Muscle of arm (tissue), 1 donor: ENCODE measurements at regions not wholly inside any gene's neighbourhood (a gene's known extent, or its start where the extent isn't known, plus 50 kb on each side); places are given as distances from the start of the nearest gene placed in this dataset.
"Not testable (repeated sequence)": the region's sequence is repeated elsewhere in the genome, so short reads cannot be mapped to it uniquely, and the experiment has no call there.

Experiments used
- DNase-seq: peaks from one replicate; pipeline ENCODE4 v3.0.0-alpha.2; 2013

DNA sequence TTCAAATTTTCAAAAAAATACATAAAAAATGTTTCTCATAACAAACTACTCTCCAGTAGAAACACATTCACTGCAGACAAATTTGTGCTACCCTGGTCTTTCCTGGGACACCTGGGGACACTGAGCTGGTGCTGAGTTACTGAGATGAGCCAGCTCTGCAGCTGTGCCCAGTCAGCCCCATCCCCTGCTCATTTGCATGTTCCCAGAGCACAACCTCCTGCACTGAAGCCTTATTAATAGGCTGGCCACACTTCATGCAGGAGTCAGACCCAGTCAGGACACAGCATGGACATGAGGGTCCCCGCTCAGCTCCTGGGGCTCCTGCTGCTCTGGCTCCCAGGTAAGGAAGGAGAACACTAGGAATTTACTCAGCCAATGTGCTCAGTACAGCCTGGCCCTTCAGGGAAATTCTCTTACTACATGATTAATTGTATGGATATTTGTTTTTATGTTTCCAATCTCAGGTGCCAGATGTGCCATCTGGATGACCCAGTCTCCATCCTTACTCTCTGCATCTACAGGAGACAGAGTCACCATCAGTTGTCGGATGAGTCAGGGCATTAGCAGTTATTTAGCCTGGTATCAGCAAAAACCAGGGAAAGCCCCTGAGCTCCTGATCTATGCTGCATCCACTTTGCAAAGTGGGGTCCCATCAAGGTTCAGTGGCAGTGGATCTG is 1529.3 kb downstream of the RPIA start:
- not testable (repeated sequence) for DNase-seq

DNA sequence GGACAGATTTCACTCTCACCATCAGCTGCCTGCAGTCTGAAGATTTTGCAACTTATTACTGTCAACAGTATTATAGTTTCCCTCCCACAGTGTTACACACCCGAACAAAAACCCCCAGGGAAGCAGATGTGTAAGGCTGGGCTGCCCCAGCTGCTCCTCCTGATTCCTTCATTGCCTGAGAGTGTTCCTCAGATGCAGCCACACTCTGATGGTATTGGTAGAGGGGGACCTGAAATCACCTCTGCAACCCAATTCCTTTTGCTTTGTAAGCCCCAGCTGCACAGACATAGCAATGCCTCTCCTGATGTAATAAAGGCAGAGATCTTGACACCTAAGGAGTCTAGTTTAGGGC is 1529.8 kb downstream of the RPIA start:
- no peak for DNase-seq

DNA sequence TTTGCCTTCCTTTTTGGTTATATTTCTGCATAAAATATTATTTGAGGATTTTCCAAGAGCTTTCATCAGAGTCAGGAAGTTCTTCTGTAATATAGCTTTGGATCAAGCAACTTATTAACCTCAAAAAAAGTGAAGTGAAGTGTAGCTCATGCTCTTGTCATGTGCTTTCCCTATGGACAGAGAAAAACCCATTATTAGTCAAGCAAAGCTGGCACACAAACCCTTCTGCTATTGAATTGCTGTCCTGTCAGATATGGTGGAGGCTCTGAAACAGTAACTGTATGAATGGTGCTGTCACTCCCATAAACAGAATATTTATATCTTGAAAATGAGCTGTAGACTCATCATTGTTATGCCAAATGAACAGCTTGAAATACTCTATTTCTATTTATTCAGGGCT is 1533.3 kb downstream of the RPIA start:
- DNase-seq = not testable (repeated sequence)

DNA sequence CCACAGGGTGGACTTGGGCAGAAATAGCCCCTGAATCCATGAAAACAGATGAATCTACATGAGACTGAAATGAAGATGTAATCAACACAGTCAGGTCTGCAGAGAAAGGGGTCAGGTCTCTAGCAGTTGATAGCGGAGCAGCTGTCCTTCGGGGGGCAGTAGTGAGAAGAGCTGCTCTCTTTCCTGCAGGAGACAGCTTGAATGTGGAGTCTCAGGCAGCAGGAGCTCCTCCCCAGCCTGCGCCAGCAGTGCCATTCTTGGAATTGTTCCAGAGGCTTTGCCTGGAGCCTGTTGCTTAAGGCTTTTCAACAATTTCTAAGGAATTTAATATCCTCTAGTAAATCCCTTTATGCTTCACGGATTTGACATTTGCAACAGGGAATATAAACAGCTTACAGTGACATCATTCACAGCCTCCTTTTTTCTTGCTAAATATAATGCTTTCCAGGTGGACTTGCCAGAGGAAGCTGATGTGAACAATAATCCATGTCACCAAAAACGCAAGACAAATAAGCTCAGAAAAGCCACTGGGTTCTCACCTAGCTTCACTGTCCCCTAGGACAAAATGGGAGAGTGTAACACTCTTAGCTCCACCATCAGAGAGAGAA is 1535.1 kb downstream of the RPIA start:
- not testable (repeated sequence) for DNase-seq

DNA sequence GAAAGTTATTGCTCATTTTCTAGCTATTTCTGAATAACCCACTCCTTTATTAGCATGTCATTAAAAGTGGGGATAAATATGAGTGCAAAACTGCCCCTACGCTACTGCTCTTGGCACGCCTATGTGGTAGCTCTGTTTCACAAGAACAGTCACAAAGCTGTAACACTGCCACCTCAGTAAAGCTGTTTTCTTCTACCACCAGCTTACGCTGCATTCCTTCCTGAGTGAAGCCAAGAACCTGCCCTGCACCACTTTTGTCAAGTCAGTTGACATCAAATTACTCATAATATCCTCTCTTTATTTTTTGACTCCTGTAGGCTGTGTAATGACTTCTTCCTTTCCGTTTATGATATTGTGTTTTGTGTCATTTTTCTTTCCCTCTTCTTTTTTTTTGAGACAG is 1539.7 kb downstream of the RPIA start:
- not testable (repeated sequence) for DNase-seq

DNA sequence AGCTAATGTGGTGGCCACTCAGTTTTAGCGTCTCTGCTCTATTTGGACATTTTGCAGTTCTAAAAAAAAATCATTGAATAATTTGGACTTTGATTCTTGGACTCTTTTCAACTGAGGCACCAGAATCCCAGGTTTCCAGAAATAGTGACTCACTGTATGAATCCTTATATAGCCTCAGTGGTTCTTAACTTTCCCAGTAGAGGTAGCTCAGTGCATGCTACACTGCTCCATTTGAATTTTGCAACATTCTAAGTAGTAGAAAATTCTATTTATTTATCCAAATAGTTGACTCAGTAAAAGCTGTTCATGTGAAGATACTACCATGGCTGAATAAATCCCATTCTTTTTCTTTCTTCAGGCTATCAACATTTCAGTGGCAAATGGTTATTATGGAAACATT is 1544.0 kb downstream of the RPIA start:
- DNase-seq = not testable (repeated sequence)

DNA sequence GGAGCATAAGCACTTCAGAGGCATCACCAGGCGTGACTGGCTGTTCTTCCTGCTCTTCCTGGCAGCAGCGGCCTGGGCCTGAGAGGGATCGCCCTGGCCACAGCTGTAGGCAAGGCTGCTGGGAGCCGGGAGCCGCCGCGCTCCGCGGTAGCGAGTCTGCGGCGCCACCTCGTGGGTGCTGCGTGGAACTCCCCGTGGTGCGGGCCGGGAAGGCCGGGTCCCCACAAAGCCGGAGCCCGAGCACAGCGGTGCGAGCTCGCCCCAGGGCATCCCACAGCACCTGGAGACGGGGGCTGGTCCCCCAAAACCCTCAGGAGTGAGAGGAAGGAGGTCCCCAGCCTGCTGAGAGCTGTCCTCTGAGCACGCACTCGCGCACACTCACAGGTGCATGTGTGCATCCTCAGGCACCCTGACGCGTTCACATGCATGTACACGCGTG is 1546.5 kb downstream of the RPIA start:
- DNase-seq = not testable (repeated sequence)

DNA sequence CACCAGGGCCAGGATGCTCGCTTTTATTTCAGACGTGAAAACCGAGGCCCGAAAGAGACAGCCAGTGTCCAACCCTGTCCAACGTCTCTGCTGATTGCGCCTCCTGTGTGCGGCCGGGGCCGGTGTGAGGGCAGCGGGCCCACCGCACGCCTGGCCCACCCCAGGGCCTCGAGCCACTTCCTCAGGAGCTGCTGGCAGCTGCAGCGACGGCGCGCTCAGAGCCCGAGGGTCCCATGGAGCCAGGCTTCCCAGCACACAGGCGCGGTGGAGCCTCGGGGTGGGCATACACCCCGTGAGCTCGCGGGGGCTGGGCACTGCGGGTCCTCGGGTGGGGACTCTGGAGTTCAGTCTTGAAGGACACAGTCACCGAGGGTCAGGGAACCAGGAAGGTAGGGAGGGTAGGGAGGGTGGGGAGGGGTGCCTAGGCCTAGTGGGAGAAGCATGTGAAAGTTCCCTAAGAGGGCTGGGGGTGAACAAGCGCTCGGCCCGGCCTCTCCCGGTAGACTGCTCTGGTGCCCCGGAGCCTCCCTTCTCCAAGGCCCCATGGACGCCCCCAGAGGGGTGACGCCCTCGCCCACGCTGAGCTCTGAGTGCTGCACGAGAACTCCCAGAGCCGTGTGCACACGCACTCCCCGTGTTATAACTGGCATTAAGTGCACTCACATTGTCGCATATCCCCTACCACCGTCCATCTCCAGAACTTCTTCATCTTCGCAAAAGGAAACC is 1547.2 kb downstream of the RPIA start:
- DNase-seq = not testable (repeated sequence)

DNA sequence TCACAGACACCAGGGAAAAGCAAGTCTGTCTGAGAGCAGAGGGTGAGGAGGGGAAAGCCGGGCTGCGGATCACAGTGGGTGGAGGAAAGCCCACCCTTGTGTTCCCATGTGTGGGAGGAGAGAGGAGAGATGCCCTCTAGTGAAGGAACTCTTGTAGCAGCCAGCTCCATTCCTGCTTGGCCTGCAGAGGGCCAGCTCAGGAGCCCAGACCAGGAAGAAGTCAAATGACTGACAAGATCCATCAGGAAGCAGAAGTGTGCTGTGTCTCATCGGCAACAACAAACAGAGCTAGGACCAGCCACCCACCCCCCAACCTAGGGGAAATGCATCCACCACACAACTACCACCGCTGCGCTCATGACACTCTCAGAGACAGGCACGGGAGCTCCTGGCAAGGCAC is 1548.3 kb downstream of the RPIA start:
- not testable (repeated sequence) for DNase-seq

DNA sequence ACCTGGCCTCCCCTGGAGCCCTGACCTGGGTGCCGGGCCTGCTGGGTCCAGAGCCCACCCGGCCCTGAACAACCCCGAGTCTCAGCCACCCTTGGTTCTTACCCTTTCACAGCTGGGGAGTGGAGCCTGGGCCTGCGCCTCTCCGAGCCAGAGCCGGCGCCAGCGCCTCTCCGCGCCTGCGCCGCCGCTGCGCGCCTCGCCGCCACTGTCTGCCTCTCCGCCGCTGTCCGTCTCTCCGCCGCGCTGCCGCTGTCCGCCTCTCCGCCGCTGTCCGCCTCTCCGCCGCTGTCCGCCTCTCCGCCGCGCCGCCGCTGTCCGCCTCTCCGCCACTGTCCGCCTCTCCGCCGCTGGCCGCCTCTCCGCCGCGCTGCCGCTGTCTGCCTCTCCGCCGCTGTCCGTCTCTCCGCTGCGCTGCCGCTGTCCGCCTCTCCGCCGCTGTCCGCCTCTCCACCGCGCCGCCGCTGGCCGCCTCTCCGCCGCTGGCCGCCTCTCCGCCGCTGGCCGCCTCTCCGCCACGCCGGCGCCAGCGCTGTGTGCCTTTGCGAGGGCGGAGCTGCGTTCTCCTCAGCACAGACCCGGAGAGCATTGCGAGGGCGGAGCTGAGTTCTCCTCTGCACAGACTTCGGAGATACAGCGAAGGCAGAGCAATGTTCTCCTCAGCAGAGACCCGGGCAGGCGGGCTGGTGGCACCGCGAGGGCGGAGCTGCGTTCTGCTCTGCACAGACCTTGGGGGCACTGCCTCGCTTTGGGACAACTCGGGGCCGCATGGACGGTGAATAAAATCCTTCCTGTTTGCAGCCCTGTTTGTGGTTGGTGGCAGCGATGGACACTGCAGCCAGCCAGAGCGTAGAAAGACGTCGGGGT is 1553.7 kb downstream of the RPIA start:
- not testable (repeated sequence) for DNase-seq

DNA sequence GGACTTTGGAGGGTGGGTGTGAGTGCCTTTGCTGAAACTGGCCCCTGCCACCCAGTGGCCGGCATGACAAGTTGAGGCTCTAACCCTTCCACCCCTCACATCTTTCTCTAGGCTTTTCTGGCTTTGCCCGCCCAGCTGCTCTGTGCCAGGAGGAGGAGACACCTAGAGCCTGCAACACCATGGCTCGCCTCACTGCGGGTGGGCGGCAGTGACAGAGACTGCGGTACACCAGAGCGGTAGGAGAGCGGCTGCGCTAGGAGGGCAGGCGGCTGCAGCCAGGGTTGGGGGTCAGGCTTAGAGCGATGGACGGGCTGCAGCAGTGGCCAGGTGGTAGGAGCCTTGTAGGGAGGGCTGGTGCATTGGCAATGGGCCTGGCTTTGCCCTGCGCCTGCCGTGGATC is 1556.9 kb downstream of the RPIA start:
- DNase-seq = not testable (repeated sequence)

DNA sequence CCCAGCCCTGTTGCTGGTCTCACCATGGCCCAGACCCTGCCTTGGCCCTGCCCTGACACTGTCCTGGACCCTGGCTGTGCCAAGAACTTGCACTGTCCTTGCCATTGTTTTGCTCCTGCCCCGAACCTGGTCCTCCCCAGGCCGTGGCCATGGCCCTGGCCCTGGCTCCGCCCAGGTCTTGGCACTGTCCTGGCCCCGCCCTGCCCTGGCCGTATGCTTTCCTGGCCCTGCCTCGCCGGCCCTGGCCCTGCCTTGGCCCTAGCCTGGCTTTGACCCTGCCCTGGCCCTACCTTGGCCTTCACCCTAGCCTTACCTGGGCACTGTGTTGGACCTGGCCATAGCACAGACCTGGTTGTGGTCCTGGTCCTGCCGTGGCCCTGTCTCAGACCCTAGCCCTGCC is 1558.9 kb downstream of the RPIA start:
- not testable (repeated sequence) for DNase-seq

DNA sequence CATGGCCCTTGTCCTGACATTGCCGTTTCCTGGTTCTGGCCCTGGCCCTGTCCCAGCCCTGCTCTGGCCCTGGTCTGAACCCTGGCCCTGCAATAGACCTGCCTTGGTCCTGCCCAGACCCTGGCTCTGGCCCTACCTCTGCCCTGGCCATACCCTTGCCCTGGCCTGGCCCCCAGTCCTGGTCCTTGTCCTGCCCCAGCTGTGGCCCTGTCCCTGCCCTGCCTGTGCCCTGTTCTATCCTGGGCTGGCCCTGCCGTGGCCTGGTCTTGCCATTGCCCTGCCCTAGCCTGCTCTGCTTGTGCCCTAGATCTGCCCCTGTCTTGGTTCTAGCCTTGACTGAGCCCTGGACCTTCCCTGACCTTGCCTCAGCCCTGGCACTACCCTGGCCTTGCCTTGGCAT is 1560.1 kb downstream of the RPIA start:
- not testable (repeated sequence) for DNase-seq

DNA sequence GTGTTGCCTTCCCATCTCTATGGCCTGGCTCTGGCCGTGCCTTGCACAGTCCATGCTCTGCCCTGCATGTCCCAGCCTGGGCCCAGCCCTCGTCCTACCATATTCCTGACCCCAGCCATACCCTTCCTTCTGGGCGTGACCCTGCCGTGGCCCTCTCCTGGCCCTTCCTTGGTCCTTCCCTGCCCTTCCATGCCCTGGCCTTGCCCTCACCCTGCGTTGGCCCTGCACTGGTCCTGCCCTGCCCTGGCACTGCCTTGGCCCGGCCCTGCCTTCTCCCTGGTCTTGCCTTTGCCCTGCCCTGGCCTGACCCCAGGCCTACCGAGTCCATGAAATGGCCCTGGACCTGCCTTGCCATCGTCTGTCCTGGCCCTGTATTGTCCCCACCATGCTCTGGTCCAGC is 1561.8 kb downstream of the RPIA start:
- not testable (repeated sequence) for DNase-seq

DNA sequence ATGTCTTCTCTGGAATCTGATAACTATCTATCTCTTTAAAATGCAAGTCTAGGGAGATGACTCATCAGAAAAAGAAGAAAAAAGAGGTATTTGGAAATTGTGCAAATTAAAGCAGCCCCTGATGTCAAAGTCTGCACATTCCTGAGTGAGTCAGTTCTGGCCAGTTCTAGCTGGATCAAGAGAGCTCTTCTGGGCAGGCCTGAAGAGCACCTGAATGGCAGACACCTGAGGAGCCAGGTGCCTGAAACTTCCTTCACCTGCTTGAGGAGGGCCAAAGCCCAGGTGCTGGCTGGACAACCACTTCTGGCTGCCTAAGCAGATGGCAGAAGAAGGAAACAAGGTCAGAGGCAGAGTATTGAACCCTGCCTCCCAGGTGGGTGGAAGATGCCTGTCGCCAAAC is 1575.4 kb downstream of the RPIA start:
- not testable (repeated sequence) for DNase-seq

DNA sequence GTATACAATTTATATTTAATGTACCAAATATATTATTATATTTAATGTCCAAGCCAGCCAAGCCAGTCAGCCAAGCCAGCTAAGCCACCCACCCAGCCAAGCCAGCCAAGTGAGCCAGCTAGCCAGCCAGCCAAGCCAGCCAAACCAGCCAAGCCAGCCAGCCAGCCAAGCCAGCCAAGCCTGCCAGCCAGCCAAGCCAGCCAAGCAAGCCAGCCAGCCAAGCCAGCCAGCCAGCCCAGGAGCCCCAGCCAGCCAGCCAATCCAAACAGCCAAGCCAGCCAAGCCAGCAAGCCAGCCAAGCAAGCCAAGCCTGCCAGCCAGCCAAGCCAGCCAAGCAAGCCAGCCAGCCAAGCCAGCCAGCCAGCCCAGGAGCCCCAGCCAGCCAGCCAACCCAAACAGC is 1596.3 kb downstream of the RPIA start:
- DNase-seq = not testable (repeated sequence)

DNA sequence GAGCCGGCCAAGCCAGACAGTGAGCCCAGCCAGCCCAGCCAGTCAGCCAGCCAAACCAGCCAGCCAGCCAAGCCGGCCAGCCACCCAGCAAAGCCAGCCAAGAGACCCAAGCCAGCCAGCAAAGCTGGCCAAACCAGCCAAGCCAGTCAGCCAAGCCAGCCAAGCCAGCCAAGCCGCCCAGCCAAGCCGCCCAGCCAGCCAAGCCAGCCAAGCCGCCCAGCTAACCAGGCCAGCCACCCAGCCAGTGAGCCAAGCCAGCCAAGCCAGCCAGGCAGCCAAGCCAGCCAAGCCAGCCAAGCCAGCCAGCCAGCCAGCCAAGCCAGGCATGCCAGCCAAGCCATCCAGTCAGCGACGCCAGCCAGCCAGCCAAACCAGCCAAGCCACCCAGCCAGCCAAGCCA is 1596.9 kb downstream of the RPIA start:
- DNase-seq = not testable (repeated sequence)

DNA sequence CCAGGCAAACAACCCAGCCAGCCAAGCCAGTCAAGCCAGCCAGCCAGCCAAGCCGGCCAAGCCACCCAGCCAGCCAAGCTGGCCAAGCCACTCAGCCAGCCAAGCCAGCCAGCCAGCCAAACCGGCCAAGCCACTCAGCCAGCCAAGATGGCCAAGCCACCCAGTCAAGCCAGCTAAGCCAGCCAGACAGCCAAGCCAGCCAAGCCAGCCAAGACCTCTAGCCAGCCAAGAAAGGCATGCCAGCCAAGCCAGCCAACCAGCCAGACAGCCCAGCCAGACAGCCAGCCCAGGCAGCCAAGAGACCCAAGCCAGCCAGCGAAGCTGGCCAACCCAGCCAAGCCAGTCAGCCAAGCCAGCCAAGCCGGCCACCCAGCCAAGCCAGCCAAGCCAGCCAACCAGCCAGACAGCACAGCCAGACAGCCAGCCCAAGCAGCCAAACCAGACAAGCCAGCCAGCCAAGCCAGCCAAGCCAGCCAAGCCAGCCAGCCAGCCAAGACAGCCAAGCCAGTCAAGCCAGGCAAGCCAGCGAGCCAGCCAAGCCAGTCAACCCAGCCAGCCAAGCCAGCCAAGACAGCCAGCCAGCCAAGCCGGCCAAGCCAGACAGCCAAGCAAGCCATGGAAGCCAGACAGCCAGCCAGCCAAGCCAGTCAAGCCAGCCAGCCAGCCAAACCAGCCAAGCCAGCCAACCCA is 1598.0 kb downstream of the RPIA start:
- DNase-seq = not testable (repeated sequence)

DNA sequence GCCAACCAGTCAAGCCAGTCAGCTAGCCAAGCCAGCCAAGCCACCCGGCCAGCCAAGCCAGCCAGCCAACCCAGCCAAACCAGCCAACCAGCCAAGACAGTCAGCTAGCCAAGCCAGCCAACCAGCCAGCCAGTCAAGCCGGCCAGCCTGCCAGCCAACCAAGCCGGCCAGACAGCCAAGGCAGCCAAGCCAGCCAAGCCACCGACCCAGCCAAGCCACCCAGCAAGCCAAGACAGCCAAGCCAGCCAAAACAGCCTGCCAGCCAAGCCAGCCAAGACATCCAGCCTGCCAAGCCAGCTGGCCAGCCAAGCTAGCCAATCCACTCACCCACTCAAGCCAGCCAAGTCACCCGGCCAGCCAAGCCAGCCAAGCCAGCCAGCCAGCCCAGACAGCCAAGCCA is 1599.2 kb downstream of the RPIA start:
- DNase-seq = not testable (repeated sequence)

DNA sequence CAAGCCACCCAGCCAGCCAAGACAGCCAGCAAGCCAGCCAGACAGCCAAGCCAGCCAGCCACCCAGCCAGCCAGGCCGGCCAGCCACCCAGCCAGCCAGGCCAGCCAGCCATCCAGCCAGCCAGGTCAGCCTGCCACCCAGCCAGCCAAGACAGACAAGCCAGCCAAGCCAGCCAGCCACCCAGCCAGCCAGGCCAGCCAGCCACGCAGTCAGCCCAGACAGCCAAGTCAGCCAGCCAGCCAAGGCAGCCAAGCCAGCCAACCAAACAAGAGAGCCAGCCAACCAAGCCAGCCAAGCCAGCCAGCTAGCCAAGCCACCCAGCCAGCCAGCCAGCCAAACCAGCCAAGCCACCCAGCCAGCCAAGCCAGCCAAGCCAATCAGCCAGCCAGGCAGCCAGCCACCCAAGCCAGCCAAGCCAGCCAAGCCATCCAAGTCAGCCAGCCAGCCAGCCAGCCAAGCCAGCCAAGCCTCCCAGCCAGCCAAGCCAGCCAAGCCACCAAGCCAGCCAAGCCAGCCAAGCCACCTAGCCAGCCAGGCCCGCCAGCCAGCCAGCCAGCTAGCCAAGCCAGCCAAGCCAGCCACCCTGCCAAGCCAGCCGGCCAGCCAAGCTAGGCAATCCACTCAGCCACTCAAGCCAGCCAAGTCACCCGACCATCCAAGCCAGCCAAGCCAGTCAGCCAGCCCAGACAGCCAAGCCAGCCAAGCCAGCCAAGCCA is 1599.9 kb downstream of the RPIA start:
- DNase-seq = not testable (repeated sequence)

DNA sequence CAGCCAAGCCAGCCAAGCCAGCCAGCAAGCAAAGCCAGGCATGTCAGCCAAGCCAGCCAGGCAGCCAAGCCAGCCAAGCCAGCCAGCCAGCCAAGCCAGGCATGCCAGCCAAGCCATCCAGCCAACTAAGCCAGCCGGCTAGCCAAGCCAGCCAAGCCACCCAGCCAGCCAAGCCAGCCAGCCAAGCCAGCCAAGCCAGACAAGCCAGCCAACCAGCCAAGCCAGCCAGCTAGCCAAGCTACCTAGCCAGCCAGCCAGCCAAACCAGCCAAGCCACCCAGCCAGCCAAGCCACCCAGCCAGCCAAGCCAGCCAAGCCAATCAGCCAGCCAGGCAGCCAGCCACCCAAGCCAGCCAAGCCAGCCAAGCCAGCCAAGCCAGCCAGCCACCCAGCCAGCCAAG is 1600.5 kb downstream of the RPIA start:
- not testable (repeated sequence) for DNase-seq
